HG02852 (cell line): ENCODE measurements at regions not wholly inside any gene's neighbourhood (a gene's known extent, or its start where the extent isn't known, plus 50 kb on each side); places are given as distances from the start of the nearest gene placed in this dataset.
"Not testable (repeated sequence)": the region's sequence is repeated elsewhere in the genome, so short reads cannot be mapped to it uniquely, and the experiment has no call there.

Experiments
- ATAC-seq: cut with Tn5 transposase; IDR thresholded peaks from one replicate; pipeline ENCODE4 v1.9.1; 2021; ENCODE audit warnings: mild to moderate bottlenecking, moderate library complexity; ENCODE audit not compliant: unreplicated experiment

GRCh38 chr9:13841746-13842462, 472.0 kb downstream of the NFIB start:
- ATAC-seq: no peak

GRCh38 chr9:13832446-13832845, 481.5 kb downstream of the NFIB start:
- ATAC-seq: no peak

DNA sequence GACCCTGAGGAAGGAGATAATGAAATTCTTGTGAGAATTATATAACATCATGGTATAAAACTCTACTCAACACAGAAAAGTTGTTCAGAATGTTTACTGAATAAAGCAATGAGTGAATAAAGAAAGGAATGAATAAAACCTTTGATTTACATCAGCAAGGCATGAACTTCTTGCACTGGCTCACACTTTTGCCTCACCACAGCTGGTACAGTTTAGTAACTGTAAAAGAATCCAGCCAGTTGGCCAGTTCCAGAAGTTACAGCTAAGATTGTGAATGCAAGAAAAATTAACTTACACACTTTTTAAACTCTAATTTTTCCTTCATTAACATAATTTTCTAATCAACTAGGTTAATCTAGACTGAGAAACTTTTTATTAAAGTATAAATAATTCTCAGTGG, 490.9 kb downstream of the NFIB start:
- ATAC-seq: no peak

- no peak for ATAC-seq
Measured at GRCh38 chr9:13817754-13818278, 496.1 kb downstream of the NFIB start.

DNA sequence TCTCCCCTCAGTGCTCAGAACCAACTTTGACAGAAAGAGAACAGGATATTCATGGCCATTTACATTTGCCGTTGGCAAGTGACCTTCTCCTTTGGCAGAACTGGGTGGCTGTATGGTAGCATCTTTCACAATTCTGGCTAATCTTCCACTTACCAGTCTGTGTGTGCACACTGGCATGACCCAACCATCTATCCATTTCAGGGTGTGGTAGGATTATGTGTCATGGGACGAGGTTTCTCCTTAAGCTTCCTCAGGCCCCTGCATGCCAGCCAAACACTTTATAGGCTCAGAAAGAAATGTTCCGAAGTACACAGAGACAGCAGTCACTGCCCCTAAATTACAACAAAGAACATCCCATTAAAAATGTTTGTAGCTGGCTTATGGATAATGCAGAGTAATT, 497.1 kb downstream of the NFIB start:
- no peak for ATAC-seq

DNA sequence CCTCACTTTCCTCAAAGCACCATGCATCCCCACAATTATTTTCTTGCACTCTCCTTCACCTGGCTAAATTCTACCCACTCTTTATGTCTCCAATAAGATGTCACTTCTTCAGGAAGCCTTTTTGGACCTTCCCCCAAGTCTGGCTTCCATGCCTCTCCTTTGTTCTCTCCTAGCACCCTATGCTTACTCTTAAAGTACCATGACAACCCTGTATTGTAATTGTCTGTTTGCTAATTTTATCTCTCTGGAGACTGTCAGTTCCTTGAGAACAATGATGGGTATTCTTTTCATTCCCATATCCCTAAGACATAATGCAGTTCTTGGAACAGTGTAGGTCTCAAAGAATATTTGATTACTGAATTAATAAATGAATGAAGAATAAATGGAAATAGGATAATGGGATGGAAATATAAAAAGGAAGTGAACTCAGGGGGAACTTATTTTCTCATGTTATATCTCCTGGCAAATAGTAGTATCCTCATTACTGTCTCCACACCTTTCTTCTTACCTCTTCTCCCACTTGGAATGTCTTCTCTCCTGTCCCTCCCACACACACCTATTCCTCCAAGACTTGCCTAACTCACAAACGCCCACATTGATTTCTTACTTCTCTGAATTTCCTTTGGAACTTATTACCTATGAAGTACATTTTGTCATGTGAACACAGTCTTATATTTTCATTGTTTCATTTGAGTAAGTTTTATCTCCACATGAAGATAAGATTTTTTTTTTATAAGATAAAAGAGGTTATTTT, 499.1 kb downstream of the NFIB start:
- ATAC-seq: no peak

- no peak for ATAC-seq
Measured at GRCh38 chr9:13811876-13812275, 502.1 kb downstream of the NFIB start.

DNA sequence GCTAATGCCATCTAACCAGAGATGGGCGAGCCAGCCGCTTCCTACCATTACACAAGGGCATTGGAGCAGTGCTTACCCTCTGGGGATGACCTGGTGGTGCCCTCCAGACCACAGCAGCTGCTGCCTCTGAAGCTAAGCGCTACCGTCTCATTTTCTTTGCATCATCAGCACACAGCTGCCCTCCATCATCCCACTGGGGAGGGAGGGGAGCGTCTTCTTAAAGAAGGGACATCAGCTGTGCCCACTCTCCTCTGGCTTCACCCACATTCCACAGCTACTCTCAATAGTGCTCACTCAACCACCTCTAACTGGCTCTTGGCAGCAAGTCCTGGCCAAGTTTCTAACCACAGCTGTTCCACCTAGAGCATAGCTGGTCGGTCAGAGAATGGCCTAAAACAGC, 503.4 kb downstream of the NFIB start:
- no peak for ATAC-seq

DNA sequence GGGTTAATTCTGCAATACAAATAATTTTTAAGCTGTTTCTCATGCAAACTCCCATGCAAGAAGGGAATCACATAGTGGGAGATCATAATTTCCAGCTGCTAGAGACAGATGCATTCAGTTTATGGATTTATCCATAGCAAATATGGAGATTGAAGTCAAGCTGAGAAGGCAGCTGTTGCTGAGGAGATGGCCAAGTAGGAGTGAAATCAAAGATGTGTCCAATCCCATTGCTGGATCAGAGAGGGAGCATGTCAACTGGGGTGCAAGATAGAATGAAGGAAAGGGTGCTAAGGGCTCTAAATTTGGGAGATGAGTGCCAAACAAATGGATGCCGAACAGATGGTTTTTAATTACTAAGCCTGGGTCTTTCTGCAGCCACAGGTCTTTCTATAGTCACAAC, 504.5 kb downstream of the NFIB start:
- no peak for ATAC-seq

GRCh38 chr9:13807118-13807517, 506.8 kb downstream of the NFIB start:
- no peak for ATAC-seq

GRCh38 chr9:13806714-13807113, 507.2 kb downstream of the NFIB start:
- no peak for ATAC-seq

GRCh38 chr9:13805546-13805945, 508.4 kb downstream of the NFIB start:
- no peak for ATAC-seq

- no peak for ATAC-seq
Measured at GRCh38 chr9:13804532-13804931, 509.4 kb downstream of the NFIB start.

- no peak for ATAC-seq
Measured at GRCh38 chr9:13800776-13801175, 513.2 kb downstream of the NFIB start.

DNA sequence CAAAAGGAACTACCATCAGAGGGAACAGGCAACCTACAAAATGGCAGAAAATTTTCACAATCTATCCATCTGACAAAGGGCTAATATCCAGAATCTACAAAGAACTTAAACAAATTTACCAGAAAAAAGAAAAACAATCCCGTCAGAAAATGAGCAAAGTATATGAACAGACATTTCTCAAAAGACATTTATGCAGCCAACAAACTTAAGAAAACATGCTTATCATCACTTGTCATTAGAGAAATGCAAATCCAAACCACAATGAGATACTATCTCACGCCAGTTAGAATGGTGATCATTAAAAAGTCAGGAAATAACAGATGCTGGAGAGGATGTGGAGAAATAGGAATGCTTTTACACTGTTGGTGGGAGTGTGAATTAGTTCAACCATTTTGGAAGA, 516.2 kb downstream of the NFIB start:
- not testable (repeated sequence) for ATAC-seq

DNA sequence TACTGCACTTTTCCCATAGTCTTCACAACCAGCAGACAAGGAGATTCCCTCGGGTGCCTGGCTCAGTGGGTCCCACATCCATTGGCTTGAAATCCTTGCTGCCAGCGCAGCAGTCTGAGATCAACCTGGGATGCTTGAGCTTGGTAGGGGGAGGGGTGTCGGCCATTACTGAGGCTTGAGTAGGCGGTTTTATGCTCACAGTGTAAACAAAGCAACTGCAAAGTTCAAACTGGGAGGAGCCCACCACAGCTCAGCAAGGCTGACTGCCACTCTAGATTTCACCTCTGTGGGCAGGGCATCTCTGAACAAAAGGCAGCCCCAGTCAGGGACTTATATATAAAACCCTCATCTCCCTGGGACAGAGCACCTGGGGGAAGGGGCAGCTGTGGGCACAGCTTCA, 512.3 kb upstream of the MPDZ start:
- no peak for ATAC-seq

DNA sequence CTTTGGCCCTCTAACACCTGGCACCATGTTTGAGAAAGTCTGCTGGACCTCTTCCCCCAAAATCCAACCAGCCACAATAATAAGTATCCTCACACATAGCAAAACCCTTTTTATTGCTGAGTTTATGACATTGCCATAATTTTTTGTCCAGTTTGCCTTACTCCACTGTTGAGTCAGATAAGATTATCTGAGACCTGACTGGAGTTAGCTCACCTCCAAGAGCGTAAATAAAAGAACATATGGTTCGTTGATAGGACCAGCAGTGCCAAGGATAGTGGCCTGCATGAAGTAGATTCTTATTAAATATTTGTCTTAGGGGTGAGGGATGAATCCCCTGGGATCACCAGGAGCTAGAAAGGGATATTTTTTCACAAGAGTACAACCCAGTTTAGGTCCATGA, 510.6 kb upstream of the MPDZ start:
- no peak for ATAC-seq

DNA sequence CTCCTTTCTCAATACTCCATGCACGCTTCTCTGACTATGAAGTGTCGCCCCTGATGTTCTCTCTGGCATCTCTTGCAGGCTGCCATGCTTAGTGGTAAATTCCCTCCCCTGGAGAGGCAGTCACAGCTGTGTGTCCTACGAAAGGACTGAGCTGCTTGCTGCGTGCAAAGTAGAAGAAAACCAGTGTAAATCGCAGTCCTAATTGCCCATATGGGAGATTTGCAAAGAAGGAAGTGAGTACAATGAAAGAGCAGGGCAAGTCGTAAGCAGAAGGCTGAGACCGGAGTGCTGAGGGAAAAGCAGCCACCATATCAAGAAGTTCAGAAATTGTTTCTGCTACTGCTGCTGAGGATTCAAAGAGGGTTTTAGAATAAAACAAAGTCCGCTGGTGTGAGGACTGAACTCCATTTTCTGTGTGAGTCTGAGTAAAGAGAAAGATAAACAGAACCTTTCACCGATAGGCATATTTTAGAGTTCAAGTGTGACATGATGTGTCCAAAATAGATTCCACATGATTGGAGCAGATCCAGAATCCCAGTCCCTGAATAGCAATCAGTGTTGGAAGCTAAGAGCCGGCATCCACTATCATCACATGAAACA, 507.8 kb upstream of the MPDZ start:
- ATAC-seq: no peak

GRCh38 chr9:13786711-13787110, 507.2 kb upstream of the MPDZ start:
- no peak for ATAC-seq

- ATAC-seq: no peak
Measured at GRCh38 chr9:13786131-13786530, 506.6 kb upstream of the MPDZ start.

- no peak for ATAC-seq
Measured at GRCh38 chr9:13779106-13779505, 499.6 kb upstream of the MPDZ start.

- no peak for ATAC-seq
Measured at GRCh38 chr9:13778631-13779030, 499.1 kb upstream of the MPDZ start.
